Neural progenitor cell (in vitro differentiated cells): ENCODE measurements at regions not wholly inside any gene's neighbourhood (a gene's known extent, or its start where the extent isn't known, plus 50 kb on each side); places are given as distances from the start of the nearest gene placed in this dataset.

Experiments used
- CTCF ChIP-seq: fragments of 200-600 bp; sonication (generic); IDR thresholded peaks from 2 replicates; pipeline ENCODE4 v1.5.1; 2017; ENCODE audit warnings: antibody characterized with exemption, mild to moderate bottlenecking
- EZH2 ChIP-seq: fragments of 200-600 bp; sonication (generic); IDR thresholded peaks from 2 replicates; pipeline ENCODE4 v1.6.1; 2017; ENCODE audit warnings: antibody characterized with exemption, mild to moderate bottlenecking, moderate library complexity
- EZH2phosphoT487 ChIP-seq: fragments of 200-600 bp; sonication (generic); IDR thresholded peaks from 2 replicates; pipeline ENCODE4 v1.6.1; 2017; ENCODE audit warnings: antibody characterized with exemption

GRCh38 chr3:148087601-148088371 lies 609.9 kb upstream of the AGTR1 start:
- TF ChIP-seq CTCF, result no peak
- no peak for TF ChIP-seq EZH2
- TF ChIP-seq EZH2phosphoT487, result no peak
